LNCAP (cell line): ENCODE measurements at regions not wholly inside any gene's neighbourhood (a gene's known extent, or its start where the extent isn't known, plus 50 kb on each side); places are given as distances from the start of the nearest gene placed in this dataset.

Experiments
- TF ChIP-seq, protein P1 (sequence below): fragments of 450-650 bp; IDR thresholded peaks from 2 replicates; pipeline ENCODE4 v1.5.1; 2017; ENCODE audit warnings: mild to moderate bottlenecking

DNA sequence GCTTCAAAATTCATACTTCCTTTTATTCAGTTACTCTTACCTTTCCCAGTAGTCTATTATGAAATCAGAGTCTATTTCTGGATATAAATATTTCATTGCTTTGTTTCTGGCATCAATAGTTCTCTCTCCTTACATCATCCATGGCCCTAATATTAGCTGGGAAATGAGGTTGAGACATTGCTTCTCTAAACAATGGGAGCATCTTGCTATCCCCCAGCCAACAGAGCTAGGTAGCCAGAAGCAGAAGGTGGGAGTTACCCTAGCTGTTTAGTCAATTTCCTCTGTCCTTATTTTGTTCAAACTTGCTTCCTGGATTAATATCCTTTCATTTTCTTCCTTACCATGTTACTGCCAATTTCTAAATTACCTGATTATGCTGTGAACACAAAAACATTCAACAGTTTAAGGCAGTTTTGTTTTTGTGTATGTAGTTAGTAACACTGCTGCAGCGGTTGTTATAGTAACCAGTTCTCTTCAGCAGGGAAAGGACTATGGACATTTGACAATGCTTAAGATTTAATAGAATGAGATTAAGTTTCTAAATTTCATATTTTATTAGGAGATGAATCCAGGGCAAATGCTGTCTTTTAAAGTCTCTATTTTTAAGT, 160.5 kb upstream of the KCNJ3 start:
- TF ChIP-seq, protein P1, sequence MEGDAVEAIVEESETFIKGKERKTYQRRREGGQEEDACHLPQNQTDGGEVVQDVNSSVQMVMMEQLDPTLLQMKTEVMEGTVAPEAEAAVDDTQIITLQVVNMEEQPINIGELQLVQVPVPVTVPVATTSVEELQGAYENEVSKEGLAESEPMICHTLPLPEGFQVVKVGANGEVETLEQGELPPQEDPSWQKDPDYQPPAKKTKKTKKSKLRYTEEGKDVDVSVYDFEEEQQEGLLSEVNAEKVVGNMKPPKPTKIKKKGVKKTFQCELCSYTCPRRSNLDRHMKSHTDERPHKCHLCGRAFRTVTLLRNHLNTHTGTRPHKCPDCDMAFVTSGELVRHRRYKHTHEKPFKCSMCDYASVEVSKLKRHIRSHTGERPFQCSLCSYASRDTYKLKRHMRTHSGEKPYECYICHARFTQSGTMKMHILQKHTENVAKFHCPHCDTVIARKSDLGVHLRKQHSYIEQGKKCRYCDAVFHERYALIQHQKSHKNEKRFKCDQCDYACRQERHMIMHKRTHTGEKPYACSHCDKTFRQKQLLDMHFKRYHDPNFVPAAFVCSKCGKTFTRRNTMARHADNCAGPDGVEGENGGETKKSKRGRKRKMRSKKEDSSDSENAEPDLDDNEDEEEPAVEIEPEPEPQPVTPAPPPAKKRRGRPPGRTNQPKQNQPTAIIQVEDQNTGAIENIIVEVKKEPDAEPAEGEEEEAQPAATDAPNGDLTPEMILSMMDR: no peak

DNA sequence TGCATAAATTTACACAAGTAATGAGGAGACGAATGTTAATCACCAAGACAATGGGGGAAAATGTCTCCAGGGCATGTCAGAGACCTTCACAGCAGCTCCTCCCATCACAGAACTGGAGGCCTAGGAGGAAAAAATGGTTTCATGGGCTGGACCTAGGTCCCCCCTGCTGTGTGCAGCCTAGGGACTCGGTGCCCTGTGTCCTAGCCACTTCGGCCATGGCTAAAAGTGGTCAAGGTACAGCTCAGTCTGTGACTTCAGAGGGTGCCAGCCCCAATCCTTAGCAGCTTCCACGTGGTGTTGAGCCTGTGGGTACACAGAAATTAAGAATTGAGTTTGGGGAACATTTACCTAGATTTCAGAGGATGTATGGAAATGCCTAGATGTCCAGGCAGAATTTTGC, 152.2 kb upstream of the KCNJ3 start:
- TF ChIP-seq, protein P1: no peak

DNA sequence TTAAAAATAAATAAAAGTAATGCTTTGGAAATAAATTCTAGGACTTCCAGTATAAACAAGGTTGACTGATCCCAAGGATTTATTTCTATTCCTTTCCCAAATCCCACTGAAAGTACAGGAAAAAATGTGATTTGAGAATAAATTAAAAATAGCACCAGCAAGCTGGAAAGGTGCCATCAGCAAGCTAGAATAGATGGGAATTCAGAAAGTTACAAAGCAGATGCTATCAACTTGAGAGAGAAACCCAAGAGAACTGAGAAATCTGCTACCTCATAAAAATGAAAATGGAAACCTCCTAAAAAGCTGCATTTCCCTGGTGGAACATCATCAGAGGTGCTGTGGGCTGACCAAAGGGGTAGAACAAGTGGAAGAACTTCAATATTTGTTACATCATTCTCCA, 148.6 kb upstream of the KCNJ3 start:
- TF ChIP-seq, protein P1: no peak

DNA sequence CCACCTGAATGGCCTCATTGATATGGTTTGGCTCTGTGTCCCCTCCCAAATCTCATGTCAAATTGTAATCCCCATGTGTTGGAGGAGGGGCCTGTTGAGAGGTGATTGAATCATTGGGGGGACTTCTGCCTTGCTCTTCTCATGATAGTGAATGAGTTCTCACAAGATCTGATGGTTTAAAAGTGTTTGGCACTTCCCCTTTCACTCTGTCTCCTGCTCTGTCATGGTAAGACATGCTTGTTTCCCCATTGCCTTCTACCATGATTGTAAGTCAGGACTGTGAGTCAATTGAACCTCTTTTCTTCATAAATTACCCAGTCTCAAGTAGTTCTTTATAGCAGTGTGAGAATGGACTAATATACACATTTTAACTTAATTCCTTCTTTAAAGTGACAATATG, 146.8 kb upstream of the KCNJ3 start:
- TF ChIP-seq, protein P1: no peak

DNA sequence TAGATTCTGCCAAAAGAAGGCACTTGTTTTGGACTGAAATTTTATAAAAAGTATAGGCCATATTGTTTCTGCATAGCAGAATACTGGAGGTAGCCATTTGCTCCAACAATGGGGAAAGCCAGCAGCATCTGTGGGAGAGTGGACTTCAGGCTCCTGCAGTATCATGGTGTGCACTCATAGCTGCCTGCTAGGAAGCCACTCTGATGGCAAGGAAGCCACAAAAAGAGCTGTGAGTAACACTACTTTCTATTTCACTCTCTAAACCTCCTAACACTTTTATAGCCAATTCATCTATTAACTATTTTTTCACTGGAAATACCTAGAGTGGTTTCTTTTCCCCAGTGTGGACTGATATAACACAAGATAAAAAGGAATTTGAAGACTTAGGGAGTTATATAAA, 144.4 kb upstream of the KCNJ3 start:
- TF ChIP-seq, protein P1: no peak

DNA sequence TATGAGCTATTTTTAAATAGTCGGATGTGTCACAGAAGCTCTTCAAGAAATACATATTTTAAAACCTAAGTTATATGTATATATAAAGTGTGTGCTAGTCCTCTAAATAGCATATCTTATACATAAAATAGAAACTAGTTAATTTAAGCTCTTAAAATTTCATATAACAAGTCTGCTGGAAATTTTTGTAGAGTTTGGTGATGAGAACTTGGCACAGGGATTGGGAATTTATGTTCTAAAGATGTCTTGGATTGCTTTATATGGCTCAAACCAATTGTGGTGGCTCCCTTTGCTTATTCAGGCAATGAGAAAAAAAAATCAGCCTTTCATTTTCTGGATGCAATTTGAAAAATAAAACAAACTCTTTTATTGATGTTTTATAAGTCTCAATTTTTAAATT, 142.8 kb upstream of the KCNJ3 start:
- TF ChIP-seq, protein P1: no peak

DNA sequence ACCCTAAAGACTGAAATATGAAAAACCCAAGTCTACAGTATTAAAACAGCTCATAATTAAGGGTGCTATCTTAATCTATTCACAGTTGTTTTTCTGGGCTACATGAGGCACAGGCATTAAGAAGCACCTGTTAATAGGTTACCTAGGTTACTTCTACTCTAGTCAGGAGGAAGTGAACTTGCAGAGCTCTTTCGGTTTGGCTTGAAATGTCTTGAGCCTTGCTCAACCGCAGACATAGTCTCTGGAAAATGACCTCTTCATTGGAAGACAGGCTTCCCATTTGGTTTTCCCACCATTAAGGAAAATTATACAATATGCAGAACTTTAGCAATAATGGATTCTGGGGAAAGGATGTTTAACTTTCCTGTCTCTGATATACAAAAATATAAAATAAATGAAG, 142.3 kb upstream of the KCNJ3 start:
- TF ChIP-seq, protein P1: no peak

DNA sequence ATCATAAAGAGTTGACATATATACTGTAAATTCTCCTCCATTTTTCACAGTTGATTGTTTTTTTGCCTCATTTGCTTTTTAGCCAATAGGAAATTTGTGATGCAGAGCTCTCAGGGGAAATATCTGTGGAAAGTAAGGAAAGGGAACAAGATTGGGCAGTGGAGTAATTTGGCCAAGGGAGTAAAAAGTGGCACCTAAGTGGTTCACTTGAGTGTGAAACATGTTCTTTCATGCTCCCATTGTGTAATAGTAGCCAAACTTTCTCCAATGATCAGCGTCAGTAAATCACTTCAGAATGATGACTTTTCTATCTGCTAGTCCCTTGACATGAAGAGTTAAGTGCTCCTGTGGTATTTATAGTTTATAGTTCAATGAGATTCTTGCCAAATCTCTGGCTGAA, 141.9 kb upstream of the KCNJ3 start:
- TF ChIP-seq, protein P1: no peak
